Testis (tissue), 2 donors: ENCODE measurements at regions not wholly inside any gene's neighbourhood (a gene's known extent, or its start where the extent isn't known, plus 50 kb on each side); places are given as distances from the start of the nearest gene placed in this dataset.

Source experiments
- POLR2A ChIP-seq: fragments of 450-650 bp; IDR thresholded peaks from one replicate; pipeline ENCODE4 v1.6.1; 2017; ENCODE audit warnings: antibody characterized with exemption, mild to moderate bottlenecking, moderate library complexity
- TF ChIP-seq, protein P1 (sequence below), 3 experiments: fragments of 450-650 bp in 2 of 3; fragments of 200-600 bp in 1 of 3; sonication (generic) in 1 of 3; IDR thresholded peaks; one replicate each; pipeline ENCODE4 v1.5.1; 2016 to 2019; ENCODE audit warnings: antibody characterized with exemption in 3 of 3, mild to moderate bottlenecking in 2 of 3, moderate library complexity in 1 of 3

DNA sequence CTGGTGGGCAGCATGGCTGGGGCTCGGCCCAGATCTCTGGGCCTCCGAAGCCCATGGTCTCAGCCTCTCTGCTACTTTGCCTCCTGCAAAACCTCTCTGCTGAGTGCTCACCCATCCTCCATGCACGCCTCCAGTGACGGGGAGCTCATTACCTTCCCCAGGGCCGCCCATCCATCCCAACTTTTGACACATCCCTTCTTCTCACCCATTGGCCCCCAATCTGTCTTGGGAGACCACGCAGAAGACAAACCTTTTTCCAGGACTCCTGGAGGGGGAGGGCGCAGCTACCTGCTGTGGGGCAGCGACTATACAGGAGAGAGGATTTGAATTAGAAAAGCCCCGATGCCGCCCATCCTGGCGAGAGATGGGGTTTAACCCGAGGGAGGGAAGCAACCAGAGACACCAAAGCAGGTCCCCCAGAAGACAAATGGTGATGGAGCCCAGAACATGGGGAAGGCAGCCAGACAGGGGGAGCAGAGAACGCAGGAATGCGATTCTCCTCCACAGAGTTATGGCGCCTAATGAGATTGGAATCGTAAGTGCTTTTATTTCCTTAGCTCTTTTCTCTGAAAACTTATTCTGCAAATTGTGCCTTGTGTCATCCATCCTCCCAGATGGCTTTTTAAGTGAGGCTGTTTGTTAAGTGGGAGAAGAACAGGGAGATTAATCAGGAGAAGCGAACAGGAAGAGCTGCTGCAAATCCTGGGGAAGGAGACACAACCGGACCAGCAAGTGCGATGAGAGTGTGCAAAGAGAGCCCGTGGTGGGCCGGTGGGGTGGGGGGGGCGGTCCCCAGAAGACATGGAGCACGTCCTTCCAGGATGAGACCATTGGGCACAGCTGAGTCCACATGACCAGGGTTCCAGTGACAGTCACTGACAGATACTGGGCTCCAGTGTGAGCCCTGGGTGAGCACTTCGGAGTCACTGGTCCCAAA, 623.5 kb downstream of the MATN1 start:
- TF ChIP-seq, protein P1, sequence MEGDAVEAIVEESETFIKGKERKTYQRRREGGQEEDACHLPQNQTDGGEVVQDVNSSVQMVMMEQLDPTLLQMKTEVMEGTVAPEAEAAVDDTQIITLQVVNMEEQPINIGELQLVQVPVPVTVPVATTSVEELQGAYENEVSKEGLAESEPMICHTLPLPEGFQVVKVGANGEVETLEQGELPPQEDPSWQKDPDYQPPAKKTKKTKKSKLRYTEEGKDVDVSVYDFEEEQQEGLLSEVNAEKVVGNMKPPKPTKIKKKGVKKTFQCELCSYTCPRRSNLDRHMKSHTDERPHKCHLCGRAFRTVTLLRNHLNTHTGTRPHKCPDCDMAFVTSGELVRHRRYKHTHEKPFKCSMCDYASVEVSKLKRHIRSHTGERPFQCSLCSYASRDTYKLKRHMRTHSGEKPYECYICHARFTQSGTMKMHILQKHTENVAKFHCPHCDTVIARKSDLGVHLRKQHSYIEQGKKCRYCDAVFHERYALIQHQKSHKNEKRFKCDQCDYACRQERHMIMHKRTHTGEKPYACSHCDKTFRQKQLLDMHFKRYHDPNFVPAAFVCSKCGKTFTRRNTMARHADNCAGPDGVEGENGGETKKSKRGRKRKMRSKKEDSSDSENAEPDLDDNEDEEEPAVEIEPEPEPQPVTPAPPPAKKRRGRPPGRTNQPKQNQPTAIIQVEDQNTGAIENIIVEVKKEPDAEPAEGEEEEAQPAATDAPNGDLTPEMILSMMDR (IDR thresholded peaks at IDR 0.05): no peak
- no peak for TF ChIP-seq POLR2A
